ENCODE measurements at regions not wholly inside any gene's neighbourhood (a gene's known extent, or its start where the extent isn't known, plus 50 kb on each side); places are given as distances from the start of the nearest gene placed in this dataset.

- DNase-seq (ENCODE audit: low read depth in 1 of 2, low spot score in 1 of 2) (no peak), ATAC-seq (no peak), FAIRE-seq (no peak)
- Histone ChIP-seq H3K4me1 (no peaks in the 10 kb centered on the region), H3K9me3 (no peaks in the 10 kb centered on the region), H3K4me3 (no peak overlapping the region), H3K27ac (no peak overlapping the region), H3K4me2 (no peak overlapping the region)
- CTCF ChIA-PET = no interaction called here
- WGBS (ENCODE audit: missing lambda C conversion rate) = 59% methylated on average over 1 of the region's 1 CpG
- TF ChIP-seq NFE2L2 (conservative IDR thresholded peaks at IDR 0.05; ENCODE audit: low read length) = peak; percentile 64
- no peak for TF ChIP-seq TFCP2L1 (CRISPR knock-in tag; IDR thresholded peaks at IDR 0.05)
- TF ChIP-seq MAZ (IDR thresholded peaks at IDR 0.05; ENCODE audit: borderline replicate concordance, low read depth, low read length) = no peak
- TF ChIP-seq EHMT2 (IDR thresholded peaks at IDR 0.05; ENCODE audit: low read depth) = no peak
- TF ChIP-seq, protein P1, sequence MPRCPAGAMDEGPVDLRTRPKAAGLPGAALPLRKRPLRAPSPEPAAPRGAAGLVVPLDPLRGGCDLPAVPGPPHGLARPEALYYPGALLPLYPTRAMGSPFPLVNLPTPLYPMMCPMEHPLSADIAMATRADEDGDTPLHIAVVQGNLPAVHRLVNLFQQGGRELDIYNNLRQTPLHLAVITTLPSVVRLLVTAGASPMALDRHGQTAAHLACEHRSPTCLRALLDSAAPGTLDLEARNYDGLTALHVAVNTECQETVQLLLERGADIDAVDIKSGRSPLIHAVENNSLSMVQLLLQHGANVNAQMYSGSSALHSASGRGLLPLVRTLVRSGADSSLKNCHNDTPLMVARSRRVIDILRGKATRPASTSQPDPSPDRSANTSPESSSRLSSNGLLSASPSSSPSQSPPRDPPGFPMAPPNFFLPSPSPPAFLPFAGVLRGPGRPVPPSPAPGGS (IDR thresholded peaks at IDR 0.05) = no peak
- TF ChIP-seq PHF8 (IDR thresholded peaks at IDR 0.05; ENCODE audit: borderline replicate concordance, low read depth) = no peak
- TF ChIP-seq JUNB (IDR thresholded peaks at IDR 0.05) = no peak
- TF ChIP-seq SMC3 (IDR thresholded peaks at IDR 0.05) = no peak
- no peak for TF ChIP-seq HMGXB4 (CRISPR knock-in tag; IDR thresholded peaks at IDR 0.05; ENCODE audit: borderline replicate concordance)
- TF ChIP-seq RCOR1 (IDR thresholded peaks at IDR 0.05; ENCODE audit: low read depth, low read length) = no peak
- TF ChIP-seq EHF (CRISPR knock-in tag; IDR thresholded peaks at IDR 0.05) = no peak
- no peak for TF ChIP-seq POLR2A (IDR thresholded peaks at IDR 0.05; ENCODE audit: low read length)
- no peak for TF ChIP-seq NPAS2 (CRISPR knock-in tag; IDR thresholded peaks at IDR 0.05; ENCODE audit: borderline replicate concordance)
- TF ChIP-seq RFX5 (IDR thresholded peaks at IDR 0.05) = no peak
- TF ChIP-seq MAFK (IDR thresholded peaks at IDR 0.05; ENCODE audit: partially characterized antibody) = peak; percentile 81
- TF ChIP-seq HDAC2 (IDR thresholded peaks at IDR 0.05) = no peak
- POLR2A ChIA-PET = no interaction called here
These were observed 58.6 kb upstream of the RANBP3L start for GRCh38 chr5:36360307-36360706.

- TF ChIP-seq, protein P2, sequence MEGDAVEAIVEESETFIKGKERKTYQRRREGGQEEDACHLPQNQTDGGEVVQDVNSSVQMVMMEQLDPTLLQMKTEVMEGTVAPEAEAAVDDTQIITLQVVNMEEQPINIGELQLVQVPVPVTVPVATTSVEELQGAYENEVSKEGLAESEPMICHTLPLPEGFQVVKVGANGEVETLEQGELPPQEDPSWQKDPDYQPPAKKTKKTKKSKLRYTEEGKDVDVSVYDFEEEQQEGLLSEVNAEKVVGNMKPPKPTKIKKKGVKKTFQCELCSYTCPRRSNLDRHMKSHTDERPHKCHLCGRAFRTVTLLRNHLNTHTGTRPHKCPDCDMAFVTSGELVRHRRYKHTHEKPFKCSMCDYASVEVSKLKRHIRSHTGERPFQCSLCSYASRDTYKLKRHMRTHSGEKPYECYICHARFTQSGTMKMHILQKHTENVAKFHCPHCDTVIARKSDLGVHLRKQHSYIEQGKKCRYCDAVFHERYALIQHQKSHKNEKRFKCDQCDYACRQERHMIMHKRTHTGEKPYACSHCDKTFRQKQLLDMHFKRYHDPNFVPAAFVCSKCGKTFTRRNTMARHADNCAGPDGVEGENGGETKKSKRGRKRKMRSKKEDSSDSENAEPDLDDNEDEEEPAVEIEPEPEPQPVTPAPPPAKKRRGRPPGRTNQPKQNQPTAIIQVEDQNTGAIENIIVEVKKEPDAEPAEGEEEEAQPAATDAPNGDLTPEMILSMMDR (IDR thresholded peaks at IDR 0.05) = no peak
- TF ChIP-seq CBX8 (IDR thresholded peaks at IDR 0.05) (no peak), BHLHE40 (IDR thresholded peaks at IDR 0.05; ENCODE audit: low read depth, low read length) (no peak), E2F6 (IDR thresholded peaks at IDR 0.05; ENCODE audit: borderline replicate concordance, low read depth) (no peak)
- Histone ChIP-seq H3K4me1 (no peaks in the 10 kb centered on the region), H3K4me2 (no peak overlapping the region), H3K27ac (no peak overlapping the region), H3K9me3 (no peaks in the 10 kb centered on the region), H3K4me3 (no peak overlapping the region)
- DNase-seq (ENCODE audit: low read depth in 1 of 2, low spot score in 1 of 2) (peak; percentile 6 to 44), FAIRE-seq (no peak), ATAC-seq (peak; percentile 85 to 86; a peak in 5 of 6 replicates)
- ChIA-PET CTCF (interaction anchor here (1.3 kb wide), 1 partner anchor 22 kb away, joined by 3 read pairs; no protein-coding TSS in a partner anchor), POLR2A (no interaction called here)
- 35% methylated on average over 1 of the region's 1 CpG for WGBS (ENCODE audit: missing lambda C conversion rate)
These were observed 61.4 kb upstream of the RANBP3L start for GRCh38 chr5:36363101-36363500.

- no peak for TF ChIP-seq EHMT2 (IDR thresholded peaks at IDR 0.05; ENCODE audit: low read depth)
- TF ChIP-seq POLR2A (IDR thresholded peaks at IDR 0.05; ENCODE audit: low read length) = no peak
- TF ChIP-seq SREBF2 (IDR thresholded peaks at IDR 0.05) = no peak
- no peak for TF ChIP-seq JUN (IDR thresholded peaks at IDR 0.05)
- TF ChIP-seq GATA3 (IDR thresholded peaks at IDR 0.05; ENCODE audit: borderline replicate concordance) = no peak
- TF ChIP-seq CBX8 (IDR thresholded peaks at IDR 0.05) = no peak
- TF ChIP-seq CHD4 (IDR thresholded peaks at IDR 0.05; ENCODE audit: borderline replicate concordance) = no peak
- TF ChIP-seq HOXB13 (CRISPR knock-in tag; IDR thresholded peaks at IDR 0.05; ENCODE audit: low read depth) = no peak
- TF ChIP-seq RNF2 (IDR thresholded peaks at IDR 0.05; ENCODE audit: borderline replicate concordance, low read depth) = no peak
- TF ChIP-seq EP300 (IDR thresholded peaks at IDR 0.05) = no peak
- no peak for TF ChIP-seq MYC (IDR thresholded peaks at IDR 0.05; ENCODE audit: borderline replicate concordance, low read length)
- TF ChIP-seq RCOR1 (IDR thresholded peaks at IDR 0.05; ENCODE audit: low read depth, low read length) = no peak
- ChIA-PET POLR2A (no interaction called here), CTCF (interaction anchor here (1.3 kb wide), 1 partner anchor 22 kb away, joined by 3 read pairs; no protein-coding TSS in a partner anchor)
- Histone ChIP-seq H3K4me2 (no peak overlapping the region), H3K27ac (no peak overlapping the region), H3K4me1 (no peaks in the 10 kb centered on the region), H3K4me3 (no peak overlapping the region), H3K9me3 (no peaks in the 10 kb centered on the region)
- no peak for FAIRE-seq
- no peak for ATAC-seq
- no peak for DNase-seq (ENCODE audit: low read depth in 1 of 2, low spot score in 1 of 2)
- 88% methylated on average over 2 of the region's 2 CpGs for WGBS (ENCODE audit: missing lambda C conversion rate)
These were observed 62.0 kb upstream of the RANBP3L start for GRCh38 chr5:36363744-36364143.
